ENCODE measurements at regions not wholly inside any gene's neighbourhood (a gene's known extent, or its start where the extent isn't known, plus 50 kb on each side); places are given as distances from the start of the nearest gene placed in this dataset.

DNA sequence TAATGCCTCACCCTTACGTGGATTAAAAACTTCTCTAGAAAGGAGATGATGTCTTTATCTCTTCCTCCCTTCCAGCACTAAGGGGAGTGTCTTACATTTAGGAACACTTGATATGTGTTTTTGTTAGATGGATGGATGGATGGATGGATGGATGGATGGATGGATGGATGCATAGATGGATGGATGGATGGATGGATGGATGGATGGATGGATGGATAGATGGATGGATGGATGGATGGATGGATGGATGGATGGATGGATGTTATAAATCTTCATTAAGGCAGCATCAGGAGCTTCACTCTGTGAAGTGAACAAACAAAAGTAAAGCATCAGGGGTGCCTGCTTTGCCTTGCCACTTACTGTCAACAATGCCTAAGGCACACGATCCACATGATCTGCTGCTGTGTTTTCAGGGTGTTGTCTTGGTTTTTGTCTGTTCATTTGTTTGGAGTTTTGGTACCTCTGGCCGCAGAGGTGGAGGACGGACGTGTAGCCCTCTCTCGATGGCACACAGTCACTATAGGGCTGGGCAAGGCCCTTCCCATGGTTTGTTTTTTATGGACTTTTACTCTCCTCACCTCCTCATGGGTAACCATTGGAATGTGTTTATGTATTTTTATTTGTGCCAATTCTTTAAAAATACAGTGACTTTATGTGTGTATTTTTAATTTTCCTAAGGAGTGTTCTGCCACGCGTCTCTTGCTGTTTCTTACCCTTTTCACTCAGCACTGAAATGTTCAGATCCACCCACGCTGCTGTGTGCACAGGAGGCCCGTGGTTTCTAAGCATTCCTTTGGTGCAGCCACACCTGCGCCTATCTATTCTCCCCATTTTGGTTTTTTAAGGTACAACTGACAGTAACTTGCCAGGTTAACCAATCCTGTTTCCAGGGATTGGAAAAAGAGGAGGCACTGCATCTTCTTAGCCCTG is 91.8 kb upstream of the ENPP6 start:
- H3K4me3 ChIP-seq (ENCODE audit: low read length), result no peak overlapping the region
- TF ChIP-seq, protein P1, sequence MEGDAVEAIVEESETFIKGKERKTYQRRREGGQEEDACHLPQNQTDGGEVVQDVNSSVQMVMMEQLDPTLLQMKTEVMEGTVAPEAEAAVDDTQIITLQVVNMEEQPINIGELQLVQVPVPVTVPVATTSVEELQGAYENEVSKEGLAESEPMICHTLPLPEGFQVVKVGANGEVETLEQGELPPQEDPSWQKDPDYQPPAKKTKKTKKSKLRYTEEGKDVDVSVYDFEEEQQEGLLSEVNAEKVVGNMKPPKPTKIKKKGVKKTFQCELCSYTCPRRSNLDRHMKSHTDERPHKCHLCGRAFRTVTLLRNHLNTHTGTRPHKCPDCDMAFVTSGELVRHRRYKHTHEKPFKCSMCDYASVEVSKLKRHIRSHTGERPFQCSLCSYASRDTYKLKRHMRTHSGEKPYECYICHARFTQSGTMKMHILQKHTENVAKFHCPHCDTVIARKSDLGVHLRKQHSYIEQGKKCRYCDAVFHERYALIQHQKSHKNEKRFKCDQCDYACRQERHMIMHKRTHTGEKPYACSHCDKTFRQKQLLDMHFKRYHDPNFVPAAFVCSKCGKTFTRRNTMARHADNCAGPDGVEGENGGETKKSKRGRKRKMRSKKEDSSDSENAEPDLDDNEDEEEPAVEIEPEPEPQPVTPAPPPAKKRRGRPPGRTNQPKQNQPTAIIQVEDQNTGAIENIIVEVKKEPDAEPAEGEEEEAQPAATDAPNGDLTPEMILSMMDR (conservative IDR thresholded peaks at IDR 0.05; ENCODE audit: low read length), result no peak

DNA sequence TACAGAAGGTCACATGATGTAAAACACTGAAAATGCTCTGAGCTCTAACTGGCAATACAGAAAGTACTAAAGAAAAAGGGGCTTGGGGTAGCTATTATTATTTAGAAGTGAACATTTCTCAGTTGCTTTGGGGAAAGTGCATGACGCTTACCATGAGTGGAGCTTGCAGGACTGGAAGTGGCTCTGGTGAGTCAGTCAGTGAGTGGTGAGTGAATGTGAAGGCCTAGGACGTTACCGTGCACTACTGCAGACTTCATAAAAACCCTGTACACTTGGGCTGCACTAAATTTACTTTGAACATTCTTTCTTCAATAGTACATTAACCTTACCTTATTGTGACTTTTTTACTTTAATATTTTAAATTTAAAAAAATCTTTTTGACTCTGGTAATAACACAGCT is 89.3 kb upstream of the ENPP6 start:
- no peak overlapping the region for H3K4me3 ChIP-seq (ENCODE audit: low read length)
- DNase-seq (ENCODE audit: low read depth), result peak; percentile 20
- TF ChIP-seq, protein P1 (conservative IDR thresholded peaks at IDR 0.05; ENCODE audit: low read length), result no peak

More for the DNA sequence above, 91.8 kb upstream of the ENPP6 start:
- no peak for DNase-seq (ENCODE audit: low read depth)

DNA sequence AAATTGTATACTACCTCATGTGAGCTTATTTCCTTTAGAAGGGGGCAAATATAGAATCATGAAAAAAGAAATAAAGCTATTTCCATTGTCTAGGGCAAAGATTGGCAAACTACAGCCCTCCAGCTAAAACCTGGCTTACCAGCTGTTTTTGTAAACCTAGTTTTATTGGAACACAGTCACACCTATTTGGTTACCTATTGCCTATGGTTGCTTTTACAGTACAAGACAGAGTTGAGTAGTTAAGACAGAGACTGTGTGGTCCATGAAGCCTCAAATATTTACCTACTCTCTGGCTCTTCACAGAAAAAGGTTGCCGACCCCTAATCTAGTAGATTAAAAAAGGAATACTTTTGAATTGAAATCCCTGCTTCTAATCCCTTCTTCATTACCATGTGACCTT is 88.8 kb upstream of the ENPP6 start:
- DNase-seq (ENCODE audit: low read depth), result no peak
- H3K4me3 ChIP-seq (ENCODE audit: low read length), result no peak overlapping the region
- TF ChIP-seq, protein P1 (conservative IDR thresholded peaks at IDR 0.05; ENCODE audit: low read length), result no peak

DNA sequence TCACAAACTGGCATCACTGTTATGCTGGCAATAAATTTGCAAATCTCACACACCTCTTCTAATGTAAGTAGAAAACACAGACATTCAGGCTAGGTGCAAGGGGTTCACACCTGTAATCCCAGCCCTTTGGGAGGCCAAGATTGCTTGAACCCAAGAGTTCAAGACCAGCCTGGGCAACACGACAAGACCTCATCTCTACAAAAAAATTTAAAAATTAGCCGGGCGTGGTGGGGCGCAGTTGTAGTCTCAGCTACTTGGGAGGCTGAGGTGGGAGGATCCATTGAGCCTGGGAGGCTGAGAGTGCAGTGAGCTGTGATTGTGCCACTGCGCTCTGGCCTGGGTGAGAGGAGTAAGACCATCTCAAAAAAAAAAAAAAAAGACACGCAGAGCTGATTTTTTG is 83.1 kb upstream of the ENPP6 start:
- DNase-seq (ENCODE audit: low read depth), result no peak
- no peak overlapping the region for H3K4me3 ChIP-seq (ENCODE audit: low read length)
- TF ChIP-seq, protein P1 (conservative IDR thresholded peaks at IDR 0.05; ENCODE audit: low read length), result no peak

- H3K4me3 ChIP-seq (ENCODE audit: low read length), result no peak overlapping the region
- DNase-seq (ENCODE audit: low read depth), result no peak
- TF ChIP-seq, protein P1 (conservative IDR thresholded peaks at IDR 0.05; ENCODE audit: low read length), result no peak
These were observed 80.6 kb upstream of the ENPP6 start for GRCh38 chr4:184298254-184298653.

- H3K4me3 ChIP-seq (ENCODE audit: low read length), result no peak overlapping the region
- DNase-seq (ENCODE audit: low read depth), result no peak
- TF ChIP-seq, protein P1 (conservative IDR thresholded peaks at IDR 0.05; ENCODE audit: low read length), result no peak
These were observed 77.5 kb upstream of the ENPP6 start for GRCh38 chr4:184295206-184295605.

DNA sequence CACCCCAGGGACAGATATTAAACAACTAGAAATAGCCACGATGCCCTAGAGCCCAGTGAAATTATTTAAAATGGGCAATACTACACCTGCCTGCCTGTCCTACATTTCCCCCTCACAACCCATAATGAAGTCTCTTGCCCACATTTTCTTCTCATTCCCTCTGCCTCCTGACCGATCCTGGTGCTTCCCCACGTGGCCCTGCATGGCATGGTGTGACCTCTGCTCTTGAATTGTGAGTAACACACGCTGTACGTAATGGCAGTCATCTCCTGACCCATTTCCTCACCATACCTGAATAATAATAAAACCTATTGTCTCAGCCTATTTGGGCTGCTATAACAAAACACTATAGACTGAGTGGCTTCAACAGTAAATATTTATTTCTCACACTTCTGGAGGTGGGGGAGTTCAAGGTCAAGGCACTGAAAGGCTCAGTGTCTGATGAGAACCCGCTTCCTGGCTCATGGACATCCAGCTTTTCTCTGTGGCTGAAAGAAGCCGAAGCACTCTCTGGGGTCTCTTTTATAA is 77.0 kb upstream of the ENPP6 start:
- no peak overlapping the region for H3K4me3 ChIP-seq (ENCODE audit: low read length)
- DNase-seq (ENCODE audit: low read depth), result no peak
- TF ChIP-seq, protein P1 (conservative IDR thresholded peaks at IDR 0.05; ENCODE audit: low read length), result no peak
